GM23338 (cell line): ENCODE measurements at regions not wholly inside any gene's neighbourhood (a gene's known extent, or its start where the extent isn't known, plus 50 kb on each side); places are given as distances from the start of the nearest gene placed in this dataset.

ENCODE experiments used
- ATAC-seq: fragments of 200-7000 bp; cut with Tn5 transposase; 3 replicates; pipeline ENCODE4 v1.9.1; 2020
- DNase-seq: peaks from one replicate; pipeline ENCODE4 v3.0.0-alpha.2; 2015; ENCODE audit warnings: low spot score
- H2AFZ ChIP-seq: fragments of 200-600 bp; sonication (generic); 2 replicates; pipeline ENCODE4 v1.8.0; 2016; ENCODE audit warnings: antibody characterized with exemption, mild to moderate bottlenecking, moderate library complexity
- H3F3A ChIP-seq: fragments of 200-600 bp; sonication (generic); replicated peaks from 2 replicates; pipeline ENCODE4 v1.8.0; 2017; ENCODE audit warnings: antibody characterized with exemption, mixed run types, low read depth
- H3K27ac ChIP-seq: fragments of 200-600 bp; sonication (generic); 2 replicates; pipeline ENCODE4 v1.6.1; 2016; ENCODE audit warnings: low read depth
- H3K27me3 ChIP-seq: fragments of 200-600 bp; sonication (generic); 2 replicates; pipeline ENCODE4 v1.8.0; 2016; ENCODE audit warnings: mild to moderate bottlenecking, mixed run types, moderate library complexity; ENCODE audit not compliant: insufficient read depth
- H3K36me3 ChIP-seq: fragments of 200-600 bp; sonication (generic); 2 replicates; pipeline ENCODE4 v1.8.0; 2016; ENCODE audit warnings: mild to moderate bottlenecking; ENCODE audit not compliant: insufficient read depth
- H3K4me1 ChIP-seq: fragments of 200-600 bp; sonication (generic); 2 replicates; pipeline ENCODE4 v1.8.0; 2016; ENCODE audit warnings: mild to moderate bottlenecking, moderate library complexity; ENCODE audit not compliant: insufficient read depth
- H3K4me2 ChIP-seq: fragments of 200-600 bp; sonication (generic); 2 replicates; pipeline ENCODE4 v1.7.1; 2017; ENCODE audit warnings: mixed run types
- H3K4me3 ChIP-seq: fragments of 200-600 bp; sonication (generic); 2 replicates; pipeline ENCODE4 v1.6.1; 2016; ENCODE audit warnings: mixed run types
- H3K79me2 ChIP-seq: fragments of 200-600 bp; sonication (generic); replicated peaks from 2 replicates; pipeline ENCODE4 v1.8.0; 2017; ENCODE audit warnings: mild to moderate bottlenecking; ENCODE audit not compliant: insufficient read depth
- H3K9me2 ChIP-seq: fragments of 200-600 bp; sonication (generic); 2 replicates; pipeline ENCODE4 v1.8.0; 2017; ENCODE audit not compliant: insufficient read depth
- H4K20me1 ChIP-seq: fragments of 200-600 bp; sonication (generic); replicated peaks from 2 replicates; pipeline ENCODE4 v1.8.0; 2017; ENCODE audit warnings: mild to moderate bottlenecking; ENCODE audit not compliant: insufficient read depth
- H3K27ac Mint-ChIP-seq: 2 replicates; pipeline ENCODE4 v1.8.0; 2020; ENCODE audit warnings: inconsistent platforms, mild to moderate bottlenecking, moderate library complexity, mixed read lengths
- H3K27me3 Mint-ChIP-seq: 3 replicates; pipeline ENCODE4 v1.8.0; 2022; ENCODE audit warnings: low read depth, mild to moderate bottlenecking, moderate library complexity, mixed read lengths, inconsistent platforms; ENCODE audit not compliant: insufficient read depth, poor library complexity
- H3K36me3 Mint-ChIP-seq: 3 replicates; pipeline ENCODE4 v1.8.0; 2021; ENCODE audit warnings: low read depth, mild to moderate bottlenecking, inconsistent platforms, moderate library complexity, mixed read lengths
- H3K4me1 Mint-ChIP-seq: 3 replicates; pipeline ENCODE4 v1.8.0; 2020; ENCODE audit warnings: mild to moderate bottlenecking, inconsistent platforms, mixed read lengths
- H3K4me3 Mint-ChIP-seq: 3 replicates; pipeline ENCODE4 v1.8.0; 2021; ENCODE audit warnings: moderate library complexity, mild to moderate bottlenecking, inconsistent platforms, mixed read lengths
- H3K9me3 Mint-ChIP-seq: 3 replicates; pipeline ENCODE4 v1.8.0; 2020; ENCODE audit warnings: moderate library complexity, mild to moderate bottlenecking, inconsistent platforms, mixed read lengths
- CREB1 ChIP-seq: fragments of 250-450 bp; sonication (Bioruptor Pico); IDR thresholded peaks from 2 replicates; pipeline ENCODE4 v1.5.0; 2020; ENCODE audit warnings: low read depth, mild to moderate bottlenecking, moderate library complexity
- ETS1 ChIP-seq: IDR thresholded peaks from 2 replicates; pipeline ENCODE4 v1.6.1; 2016; ENCODE audit warnings: antibody characterized with exemption
- EZH2 ChIP-seq: fragments of 200-600 bp; sonication (generic); IDR thresholded peaks from one replicate; pipeline ENCODE4 v1.8.0; 2017; ENCODE audit warnings: antibody characterized with exemption, mild to moderate bottlenecking, low read depth; ENCODE audit not compliant: unreplicated experiment
- EZH2phosphoT487 ChIP-seq: fragments of 200-600 bp; sonication (generic); IDR thresholded peaks from one replicate; pipeline ENCODE4 v1.8.1; 2018; ENCODE audit warnings: antibody characterized with exemption; ENCODE audit not compliant: unreplicated experiment
- JUNB ChIP-seq: IDR thresholded peaks from one replicate; pipeline ENCODE4 v1.6.1; 2016; ENCODE audit warnings: antibody characterized with exemption; ENCODE audit not compliant: unreplicated experiment
- NANOG ChIP-seq: IDR thresholded peaks from 2 replicates; pipeline ENCODE4 v1.6.1; 2016; ENCODE audit warnings: antibody characterized with exemption, borderline replicate concordance
- POLR2AphosphoS5 ChIP-seq: IDR thresholded peaks from 2 replicates; pipeline ENCODE4 v1.6.1; 2016; ENCODE audit warnings: antibody characterized with exemption, low read depth
- REST ChIP-seq: IDR thresholded peaks from one replicate; pipeline ENCODE4 v1.6.1; 2018; ENCODE audit warnings: antibody characterized with exemption; ENCODE audit not compliant: unreplicated experiment
- STAT1 ChIP-seq: IDR thresholded peaks from one replicate; pipeline ENCODE4 v1.6.1; 2016; ENCODE audit warnings: antibody characterized with exemption; ENCODE audit not compliant: unreplicated experiment
- ZNF114 ChIP-seq: fragments of 250-450 bp; sonication (Bioruptor Pico); IDR thresholded peaks from 2 replicates; pipeline ENCODE4 v1.5.0; 2020; ENCODE audit warnings: mild to moderate bottlenecking, moderate library complexity
- ZNF331 ChIP-seq: fragments of 250-450 bp; sonication (Bioruptor Pico); IDR thresholded peaks from 2 replicates; pipeline ENCODE4 v1.5.0; 2020; ENCODE audit warnings: low read depth, mild to moderate bottlenecking, moderate library complexity
- TF ChIP-seq, protein P1 (sequence below), 2 experiments: fragments of 200-600 bp in 1 of 2; sonication (generic) in 1 of 2; conservative IDR thresholded peaks; 2 replicates each; pipeline versions ENCODE4 v1.5.1 to v1.6.1; 2016 to 2017; ENCODE audit warnings: antibody characterized with exemption in 2 of 2, low read depth in 2 of 2, mild to moderate bottlenecking in 2 of 2, moderate library complexity in 1 of 2
- TF ChIP-seq, protein P2 (sequence below): fragments of 250-450 bp; sonication (Bioruptor Pico); IDR thresholded peaks from 2 replicates; pipeline ENCODE4 v1.5.0; 2020; ENCODE audit warnings: mild to moderate bottlenecking, moderate library complexity

- DNase-seq: no peak
- Mint-ChIP-seq H3K4me3 (no peak overlapping the region), H3K9me3 (no peaks in the 10 kb centered on the region), H3K27ac (no peak overlapping the region), H3K36me3 (no peaks in the 10 kb centered on the region), H3K4me1 (peaks cover 4% of the 10 kb centered on the region; the same call in 1 of the 3 replicates), H3K27me3 (no peaks in the 10 kb centered on the region)
- no peaks in the 10 kb centered on the region for H4K20me1 ChIP-seq
- H3K4me1 ChIP-seq: no peaks in the 10 kb centered on the region
- no peak overlapping the region for H3K27ac ChIP-seq
- no peaks in the 10 kb centered on the region for H3K9me2 ChIP-seq
- no peak overlapping the region for H2AFZ ChIP-seq
- no peak for ATAC-seq
- no peaks in the 10 kb centered on the region for H3K79me2 ChIP-seq
- H3K4me2 ChIP-seq: no peak overlapping the region
- TF ChIP-seq ZNF331 (CRISPR knock-in tag) (no peak), POLR2AphosphoS5 (no peak), NANOG (no peak), ZNF114 (no peak), EZH2phosphoT487 (no peak), CREB1 (no peak), JUNB (no peak), REST (no peak), EZH2 (no peak), ETS1 (no peak), STAT1 (no peak)
- TF ChIP-seq, protein P1, sequence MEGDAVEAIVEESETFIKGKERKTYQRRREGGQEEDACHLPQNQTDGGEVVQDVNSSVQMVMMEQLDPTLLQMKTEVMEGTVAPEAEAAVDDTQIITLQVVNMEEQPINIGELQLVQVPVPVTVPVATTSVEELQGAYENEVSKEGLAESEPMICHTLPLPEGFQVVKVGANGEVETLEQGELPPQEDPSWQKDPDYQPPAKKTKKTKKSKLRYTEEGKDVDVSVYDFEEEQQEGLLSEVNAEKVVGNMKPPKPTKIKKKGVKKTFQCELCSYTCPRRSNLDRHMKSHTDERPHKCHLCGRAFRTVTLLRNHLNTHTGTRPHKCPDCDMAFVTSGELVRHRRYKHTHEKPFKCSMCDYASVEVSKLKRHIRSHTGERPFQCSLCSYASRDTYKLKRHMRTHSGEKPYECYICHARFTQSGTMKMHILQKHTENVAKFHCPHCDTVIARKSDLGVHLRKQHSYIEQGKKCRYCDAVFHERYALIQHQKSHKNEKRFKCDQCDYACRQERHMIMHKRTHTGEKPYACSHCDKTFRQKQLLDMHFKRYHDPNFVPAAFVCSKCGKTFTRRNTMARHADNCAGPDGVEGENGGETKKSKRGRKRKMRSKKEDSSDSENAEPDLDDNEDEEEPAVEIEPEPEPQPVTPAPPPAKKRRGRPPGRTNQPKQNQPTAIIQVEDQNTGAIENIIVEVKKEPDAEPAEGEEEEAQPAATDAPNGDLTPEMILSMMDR (conservative IDR thresholded peaks at IDR 0.05; ENCODE audit: low read depth in 2 of 2): no peak
- TF ChIP-seq, protein P2, sequence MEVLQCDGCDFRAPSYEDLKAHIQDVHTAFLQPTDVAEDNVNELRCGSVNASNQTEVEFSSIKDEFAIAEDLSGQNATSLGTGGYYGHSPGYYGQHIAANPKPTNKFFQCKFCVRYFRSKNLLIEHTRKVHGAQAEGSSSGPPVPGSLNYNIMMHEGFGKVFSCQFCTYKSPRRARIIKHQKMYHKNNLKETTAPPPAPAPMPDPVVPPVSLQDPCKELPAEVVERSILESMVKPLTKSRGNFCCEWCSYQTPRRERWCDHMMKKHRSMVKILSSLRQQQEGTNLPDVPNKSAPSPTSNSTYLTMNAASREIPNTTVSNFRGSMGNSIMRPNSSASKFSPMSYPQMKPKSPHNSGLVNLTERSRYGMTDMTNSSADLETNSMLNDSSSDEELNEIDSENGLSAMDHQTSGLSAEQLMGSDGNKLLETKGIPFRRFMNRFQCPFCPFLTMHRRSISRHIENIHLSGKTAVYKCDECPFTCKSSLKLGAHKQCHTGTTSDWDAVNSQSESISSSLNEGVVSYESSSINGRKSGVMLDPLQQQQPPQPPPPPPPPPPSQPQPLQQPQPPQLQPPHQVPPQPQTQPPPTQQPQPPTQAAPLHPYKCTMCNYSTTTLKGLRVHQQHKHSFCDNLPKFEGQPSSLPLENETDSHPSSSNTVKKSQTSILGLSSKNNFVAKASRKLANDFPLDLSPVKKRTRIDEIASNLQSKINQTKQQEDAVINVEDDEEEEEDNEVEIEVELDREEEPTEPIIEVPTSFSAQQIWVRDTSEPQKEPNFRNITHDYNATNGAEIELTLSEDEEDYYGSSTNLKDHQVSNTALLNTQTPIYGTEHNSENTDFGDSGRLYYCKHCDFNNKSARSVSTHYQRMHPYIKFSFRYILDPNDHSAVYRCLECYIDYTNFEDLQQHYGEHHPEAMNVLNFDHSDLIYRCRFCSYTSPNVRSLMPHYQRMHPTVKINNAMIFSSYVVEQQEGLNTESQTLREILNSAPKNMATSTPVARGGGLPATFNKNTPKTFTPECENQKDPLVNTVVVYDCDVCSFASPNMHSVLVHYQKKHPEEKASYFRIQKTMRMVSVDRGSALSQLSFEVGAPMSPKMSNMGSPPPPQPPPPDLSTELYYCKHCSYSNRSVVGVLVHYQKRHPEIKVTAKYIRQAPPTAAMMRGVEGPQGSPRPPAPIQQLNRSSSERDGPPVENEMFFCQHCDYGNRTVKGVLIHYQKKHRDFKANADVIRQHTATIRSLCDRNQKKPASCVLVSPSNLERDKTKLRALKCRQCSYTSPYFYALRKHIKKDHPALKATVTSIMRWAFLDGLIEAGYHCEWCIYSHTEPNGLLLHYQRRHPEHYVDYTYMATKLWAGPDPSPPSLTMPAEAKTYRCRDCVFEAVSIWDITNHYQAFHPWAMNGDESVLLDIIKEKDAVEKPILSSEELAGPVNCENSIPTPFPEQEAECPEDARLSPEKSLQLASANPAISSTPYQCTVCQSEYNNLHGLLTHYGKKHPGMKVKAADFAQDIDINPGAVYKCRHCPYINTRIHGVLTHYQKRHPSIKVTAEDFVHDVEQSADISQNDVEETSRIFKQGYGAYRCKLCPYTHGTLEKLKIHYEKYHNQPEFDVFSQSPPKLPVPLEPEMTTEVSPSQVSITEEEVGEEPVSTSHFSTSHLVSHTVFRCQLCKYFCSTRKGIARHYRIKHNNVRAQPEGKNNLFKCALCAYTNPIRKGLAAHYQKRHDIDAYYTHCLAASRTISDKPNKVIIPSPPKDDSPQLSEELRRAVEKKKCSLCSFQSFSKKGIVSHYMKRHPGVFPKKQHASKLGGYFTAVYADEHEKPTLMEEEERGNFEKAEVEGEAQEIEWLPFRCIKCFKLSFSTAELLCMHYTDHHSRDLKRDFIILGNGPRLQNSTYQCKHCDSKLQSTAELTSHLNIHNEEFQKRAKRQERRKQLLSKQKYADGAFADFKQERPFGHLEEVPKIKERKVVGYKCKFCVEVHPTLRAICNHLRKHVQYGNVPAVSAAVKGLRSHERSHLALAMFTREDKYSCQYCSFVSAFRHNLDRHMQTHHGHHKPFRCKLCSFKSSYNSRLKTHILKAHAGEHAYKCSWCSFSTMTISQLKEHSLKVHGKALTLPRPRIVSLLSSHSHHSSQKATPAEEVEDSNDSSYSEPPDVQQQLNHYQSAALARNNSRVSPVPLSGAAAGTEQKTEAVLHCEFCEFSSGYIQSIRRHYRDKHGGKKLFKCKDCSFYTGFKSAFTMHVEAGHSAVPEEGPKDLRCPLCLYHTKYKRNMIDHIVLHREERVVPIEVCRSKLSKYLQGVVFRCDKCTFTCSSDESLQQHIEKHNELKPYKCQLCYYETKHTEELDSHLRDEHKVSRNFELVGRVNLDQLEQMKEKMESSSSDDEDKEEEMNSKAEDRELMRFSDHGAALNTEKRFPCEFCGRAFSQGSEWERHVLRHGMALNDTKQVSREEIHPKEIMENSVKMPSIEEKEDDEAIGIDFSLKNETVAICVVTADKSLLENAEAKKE (CRISPR knock-in tag): no peak
- H3K36me3 ChIP-seq: no peaks in the 10 kb centered on the region; the same call in 1 of the 2 replicates
- H3F3A ChIP-seq: no peaks in the 10 kb centered on the region
- no peak overlapping the region for H3K4me3 ChIP-seq
- no peaks in the 10 kb centered on the region for H3K27me3 ChIP-seq
Measured at GRCh38 chr11:39725081-39725480, 1734.4 kb downstream of the LRRC4C start.
